ENCODE measurements at regions not wholly inside any gene's neighbourhood (a gene's known extent, or its start where the extent isn't known, plus 50 kb on each side); places are given as distances from the start of the nearest gene placed in this dataset.
"Not testable (repeated sequence)": the region's sequence is repeated elsewhere in the genome, so short reads cannot be mapped to it uniquely, and the experiment has no call there.

GRCh38 chr3:177364236-177364635 is 167.0 kb upstream of the TBL1XR1 start:
- no peak for DNase-seq (ENCODE audit: insufficient read length, low spot score)
- TF ChIP-seq CTCF (IDR thresholded peaks at IDR 0.05; ENCODE audit: insufficient read depth, missing control alignments): no peak
- no peak for FAIRE-seq

- not testable (repeated sequence) for FAIRE-seq; DNase-seq (ENCODE audit: insufficient read length, low spot score)
These were observed 168.0 kb upstream of the TBL1XR1 start for GRCh38 chr3:177365294-177365693.

- FAIRE-seq: no peak
- no peak for DNase-seq (ENCODE audit: insufficient read length, low spot score)
- TF ChIP-seq CTCF (IDR thresholded peaks at IDR 0.05; ENCODE audit: insufficient read depth, missing control alignments): no peak
These were observed 170.5 kb upstream of the TBL1XR1 start for GRCh38 chr3:177367788-177368187.

- FAIRE-seq: no peak
These were observed 173.1 kb upstream of the TBL1XR1 start for GRCh38 chr3:177370246-177370822.

GRCh38 chr3:177371146-177371545 is 173.9 kb upstream of the TBL1XR1 start:
- no peak for TF ChIP-seq CTCF (IDR thresholded peaks at IDR 0.05; ENCODE audit: insufficient read depth, missing control alignments)
- DNase-seq (ENCODE audit: insufficient read length, low spot score) (no peak), FAIRE-seq (no peak)

More at GRCh38 chr3:177370246-177370822, 173.1 kb upstream of the TBL1XR1 start:
- DNase-seq (ENCODE audit: insufficient read length, low spot score): no peak
- no peak for TF ChIP-seq CTCF (IDR thresholded peaks at IDR 0.05; ENCODE audit: insufficient read depth, missing control alignments)

GRCh38 chr3:177371888-177372287 is 174.6 kb upstream of the TBL1XR1 start:
- no peak for FAIRE-seq
- DNase-seq (ENCODE audit: insufficient read length, low spot score): no peak
- no peak for TF ChIP-seq CTCF (IDR thresholded peaks at IDR 0.05; ENCODE audit: insufficient read depth, missing control alignments)

GRCh38 chr3:177374323-177374722 is 177.0 kb upstream of the TBL1XR1 start:
- no peak for TF ChIP-seq CTCF (IDR thresholded peaks at IDR 0.05; ENCODE audit: insufficient read depth, missing control alignments)
- FAIRE-seq (no peak), DNase-seq (ENCODE audit: insufficient read length, low spot score) (no peak)

GRCh38 chr3:177375316-177375715 is 178.0 kb upstream of the TBL1XR1 start:
- no peak for DNase-seq (ENCODE audit: insufficient read length, low spot score)
- FAIRE-seq: no peak
- TF ChIP-seq CTCF (IDR thresholded peaks at IDR 0.05; ENCODE audit: insufficient read depth, missing control alignments): no peak
